ENCODE measurements at regions not wholly inside any gene's neighbourhood (a gene's known extent, or its start where the extent isn't known, plus 50 kb on each side); places are given as distances from the start of the nearest gene placed in this dataset.
A peak's percentile ranks its signal among the peaks of the same experiment; 100 is the strongest.

GRCh38 chr3:194070634-194071409, 65.1 kb upstream of the HES1 start:
- TF ChIP-seq, protein P1, sequence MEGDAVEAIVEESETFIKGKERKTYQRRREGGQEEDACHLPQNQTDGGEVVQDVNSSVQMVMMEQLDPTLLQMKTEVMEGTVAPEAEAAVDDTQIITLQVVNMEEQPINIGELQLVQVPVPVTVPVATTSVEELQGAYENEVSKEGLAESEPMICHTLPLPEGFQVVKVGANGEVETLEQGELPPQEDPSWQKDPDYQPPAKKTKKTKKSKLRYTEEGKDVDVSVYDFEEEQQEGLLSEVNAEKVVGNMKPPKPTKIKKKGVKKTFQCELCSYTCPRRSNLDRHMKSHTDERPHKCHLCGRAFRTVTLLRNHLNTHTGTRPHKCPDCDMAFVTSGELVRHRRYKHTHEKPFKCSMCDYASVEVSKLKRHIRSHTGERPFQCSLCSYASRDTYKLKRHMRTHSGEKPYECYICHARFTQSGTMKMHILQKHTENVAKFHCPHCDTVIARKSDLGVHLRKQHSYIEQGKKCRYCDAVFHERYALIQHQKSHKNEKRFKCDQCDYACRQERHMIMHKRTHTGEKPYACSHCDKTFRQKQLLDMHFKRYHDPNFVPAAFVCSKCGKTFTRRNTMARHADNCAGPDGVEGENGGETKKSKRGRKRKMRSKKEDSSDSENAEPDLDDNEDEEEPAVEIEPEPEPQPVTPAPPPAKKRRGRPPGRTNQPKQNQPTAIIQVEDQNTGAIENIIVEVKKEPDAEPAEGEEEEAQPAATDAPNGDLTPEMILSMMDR (IDR thresholded peaks at IDR 0.05), result peak in 1 of 6 experiments; percentile 44
- TF ChIP-seq POLR2A (IDR thresholded peaks at IDR 0.05), result peak in 1 of 2 donors; percentile 21

All from adrenal gland (tissue), 5 donors.